ENCODE measurements at regions not wholly inside any gene's neighbourhood (a gene's known extent, or its start where the extent isn't known, plus 50 kb on each side); places are given as distances from the start of the nearest gene placed in this dataset.

- Mint-ChIP-seq H3K4me1 (peaks cover 7% of the 10 kb centered on the region), H3K4me3 (no peak overlapping the region), H3K36me3 (ENCODE audit: low read depth) (no peaks in the 10 kb centered on the region), H3K27me3 (ENCODE audit: low read depth, poor library complexity) (peaks cover 9% of the 10 kb centered on the region), H3K27ac (no peak overlapping the region), H3K9me3 (no peaks in the 10 kb centered on the region)
- DNase-seq, result no peak
- TF ChIP-seq, protein P1, sequence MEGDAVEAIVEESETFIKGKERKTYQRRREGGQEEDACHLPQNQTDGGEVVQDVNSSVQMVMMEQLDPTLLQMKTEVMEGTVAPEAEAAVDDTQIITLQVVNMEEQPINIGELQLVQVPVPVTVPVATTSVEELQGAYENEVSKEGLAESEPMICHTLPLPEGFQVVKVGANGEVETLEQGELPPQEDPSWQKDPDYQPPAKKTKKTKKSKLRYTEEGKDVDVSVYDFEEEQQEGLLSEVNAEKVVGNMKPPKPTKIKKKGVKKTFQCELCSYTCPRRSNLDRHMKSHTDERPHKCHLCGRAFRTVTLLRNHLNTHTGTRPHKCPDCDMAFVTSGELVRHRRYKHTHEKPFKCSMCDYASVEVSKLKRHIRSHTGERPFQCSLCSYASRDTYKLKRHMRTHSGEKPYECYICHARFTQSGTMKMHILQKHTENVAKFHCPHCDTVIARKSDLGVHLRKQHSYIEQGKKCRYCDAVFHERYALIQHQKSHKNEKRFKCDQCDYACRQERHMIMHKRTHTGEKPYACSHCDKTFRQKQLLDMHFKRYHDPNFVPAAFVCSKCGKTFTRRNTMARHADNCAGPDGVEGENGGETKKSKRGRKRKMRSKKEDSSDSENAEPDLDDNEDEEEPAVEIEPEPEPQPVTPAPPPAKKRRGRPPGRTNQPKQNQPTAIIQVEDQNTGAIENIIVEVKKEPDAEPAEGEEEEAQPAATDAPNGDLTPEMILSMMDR (IDR thresholded peaks at IDR 0.05), result no peak
These were observed 427.9 kb upstream of the POU3F3 start for GRCh38 chr2:104425850-104426595.

- Mint-ChIP-seq H3K36me3 (ENCODE audit: low read depth) (no peaks in the 10 kb centered on the region), H3K9me3 (no peaks in the 10 kb centered on the region), H3K4me1 (peaks cover 25% of the 10 kb centered on the region), H3K4me3 (no peak overlapping the region), H3K27me3 (ENCODE audit: low read depth, poor library complexity) (peaks cover 4% of the 10 kb centered on the region), H3K27ac (no peak overlapping the region)
- TF ChIP-seq, protein P1 (IDR thresholded peaks at IDR 0.05), result no peak
- no peak for DNase-seq
These were observed 425.8 kb upstream of the POU3F3 start for GRCh38 chr2:104428155-104428554.

- H3K9me3 Mint-ChIP-seq, result no peaks in the 10 kb centered on the region
- peaks cover 39% of the 10 kb centered on the region for H3K4me1 Mint-ChIP-seq
- peaks cover 3% of the 10 kb centered on the region for H3K27me3 Mint-ChIP-seq (ENCODE audit: low read depth, poor library complexity)
- no peak for DNase-seq
- no peaks in the 10 kb centered on the region for H3K36me3 Mint-ChIP-seq (ENCODE audit: low read depth)
- no peak overlapping the region for H3K27ac Mint-ChIP-seq
- H3K4me3 Mint-ChIP-seq, result no peak overlapping the region
- TF ChIP-seq, protein P1 (IDR thresholded peaks at IDR 0.05), result no peak
These were observed 424.1 kb upstream of the POU3F3 start for GRCh38 chr2:104429639-104430358.

DNA sequence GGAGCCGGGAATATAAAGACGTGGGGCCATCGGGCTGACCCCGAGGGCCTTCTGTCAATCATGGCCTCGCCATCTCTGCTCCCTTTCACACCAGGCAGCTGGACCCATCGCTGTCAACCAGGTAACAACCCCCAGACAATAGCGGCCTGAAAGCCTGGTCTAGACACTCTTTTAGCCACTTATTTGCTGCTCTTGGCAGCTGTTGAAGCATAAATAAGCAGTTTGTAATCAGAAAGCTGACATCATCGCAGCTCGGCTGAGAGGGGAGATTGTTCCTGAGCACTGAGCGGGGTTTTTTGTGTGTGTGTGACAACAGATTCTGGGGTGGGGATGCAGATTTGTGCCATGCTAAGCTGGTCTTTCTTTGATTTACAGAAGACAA, 423.6 kb upstream of the POU3F3 start:
- Mint-ChIP-seq H3K9me3 (no peaks in the 10 kb centered on the region), H3K4me1 (peaks cover 42% of the 10 kb centered on the region), H3K27ac (no peak overlapping the region), H3K27me3 (ENCODE audit: low read depth, poor library complexity) (peaks cover 3% of the 10 kb centered on the region), H3K4me3 (no peak overlapping the region), H3K36me3 (ENCODE audit: low read depth) (no peaks in the 10 kb centered on the region)
- TF ChIP-seq, protein P1 (IDR thresholded peaks at IDR 0.05), result no peak
- DNase-seq, result no peak

- H3K27me3 Mint-ChIP-seq (ENCODE audit: low read depth, poor library complexity), result peaks cover 3% of the 10 kb centered on the region
- no peak overlapping the region for H3K4me3 Mint-ChIP-seq
- TF ChIP-seq, protein P1 (IDR thresholded peaks at IDR 0.05), result no peak
- H3K9me3 Mint-ChIP-seq, result no peaks in the 10 kb centered on the region
- no peak for DNase-seq
- H3K4me1 Mint-ChIP-seq, result peaks cover 42% of the 10 kb centered on the region
- H3K27ac Mint-ChIP-seq, result no peak overlapping the region
- no peaks in the 10 kb centered on the region for H3K36me3 Mint-ChIP-seq (ENCODE audit: low read depth)
These were observed 423.1 kb upstream of the POU3F3 start for GRCh38 chr2:104430852-104431251.
